Fibroblast of the aortic adventitia (primary cell): ENCODE measurements at regions not wholly inside any gene's neighbourhood (a gene's known extent, or its start where the extent isn't known, plus 50 kb on each side); places are given as distances from the start of the nearest gene placed in this dataset.

ENCODE experiments used
- DNase-seq: peaks from one replicate; pipeline ENCODE4 v3.0.0-alpha.2; 2010; ENCODE audit warnings: low read depth
- H3K4me3 ChIP-seq: 2 replicates; pipeline ENCODE4 v1.5.1; 2011; ENCODE audit warnings: low read depth, mild to moderate bottlenecking, control low read depth, low read length, moderate library complexity
- CTCF ChIP-seq: IDR thresholded peaks from 2 replicates; pipeline ENCODE4 v1.5.1; 2011; ENCODE audit warnings: mild to moderate bottlenecking, low read length, control low read depth, inconsistent platforms; ENCODE audit not compliant: insufficient read depth

- no peak for TF ChIP-seq CTCF
- H3K4me3 ChIP-seq: no peak overlapping the region
- no peak for DNase-seq
Observed at GRCh38 chr4:36508394-36508793, 227.0 kb downstream of the DTHD1 start.

GRCh38 chr4:36509845-36510244 is 228.4 kb downstream of the DTHD1 start:
- TF ChIP-seq CTCF: no peak
- DNase-seq: no peak

GRCh38 chr4:36511785-36512184 is 230.4 kb downstream of the DTHD1 start:
- TF ChIP-seq CTCF: no peak
- no peak overlapping the region for H3K4me3 ChIP-seq
- no peak for DNase-seq

More at GRCh38 chr4:36509845-36510244, 228.4 kb downstream of the DTHD1 start:
- no peak overlapping the region for H3K4me3 ChIP-seq

- no peak overlapping the region for H3K4me3 ChIP-seq
- no peak for DNase-seq
- TF ChIP-seq CTCF: no peak
Observed at GRCh38 chr4:36516522-36517095, 235.2 kb downstream of the DTHD1 start.

- no peak overlapping the region for H3K4me3 ChIP-seq
- DNase-seq: no peak
- TF ChIP-seq CTCF: no peak
Observed at GRCh38 chr4:36523182-36523581, 241.8 kb downstream of the DTHD1 start.

GRCh38 chr4:36532670-36533379 is 251.4 kb downstream of the DTHD1 start:
- DNase-seq: no peak
- no peak for TF ChIP-seq CTCF
- H3K4me3 ChIP-seq: no peak overlapping the region
